Uterus (tissue), 3 donors: ENCODE measurements at regions not wholly inside any gene's neighbourhood (a gene's known extent, or its start where the extent isn't known, plus 50 kb on each side); places are given as distances from the start of the nearest gene placed in this dataset.

Experiments used
- DNase-seq, 2 donors: peaks; one replicate each; pipeline ENCODE4 v3.0.0-alpha.2; 2019 to 2020
- H3K27ac ChIP-seq, 2 donors: fragments of 200-600 bp; sonication (generic); 1 replicate in 1 of 2; 2 replicates in 1 of 2; pipeline ENCODE4 v1.5.1; 2016 to 2018
- H3K27me3 ChIP-seq, 2 donors: fragments of 200-600 bp; sonication (generic); one replicate each; pipeline ENCODE4 v1.5.1; 2018 to 2019; ENCODE audit warnings: control low read depth in 1 of 2
- H3K36me3 ChIP-seq, 2 donors: fragments of 200-600 bp; sonication (generic); one replicate each; pipeline ENCODE4 v1.5.1; 2019; ENCODE audit warnings: control low read depth in 1 of 2
- H3K4me1 ChIP-seq, 2 donors: fragments of 200-600 bp; sonication (generic); one replicate each; pipeline ENCODE4 v1.5.1; 2018 to 2019; ENCODE audit warnings: control low read depth in 1 of 2
- H3K4me3 ChIP-seq, 2 donors: fragments of 200-600 bp; sonication (generic); 1 replicate in 1 of 2; 2 replicates in 1 of 2; pipeline ENCODE4 v1.5.1; 2018 to 2019; ENCODE audit warnings: mild to moderate bottlenecking in 1 of 2
- H3K9me3 ChIP-seq, 2 donors: fragments of 200-600 bp; sonication (generic); one replicate each; pipeline ENCODE4 v1.5.1; 2019; ENCODE audit warnings: control low read depth in 1 of 2
- CTCF ChIP-seq, 4 experiments: fragments of 200-600 bp in 2 of 4; fragments of 450-650 bp in 2 of 4; sonication (generic) in 2 of 4; IDR thresholded peaks; one replicate each; pipeline ENCODE4 v1.5.1; 2016 to 2019; ENCODE audit warnings: antibody characterized with exemption in 4 of 4, mild to moderate bottlenecking in 2 of 4, moderate library complexity in 1 of 4
- POLR2A ChIP-seq, 2 donors: fragments of 450-650 bp; IDR thresholded peaks; one replicate each; pipeline ENCODE4 v1.6.1; 2016; ENCODE audit warnings: antibody characterized with exemption in 2 of 2, mild to moderate bottlenecking in 1 of 2, moderate library complexity in 1 of 2
- intact Hi-C: fragments of 100-400 bp; cut with DNase I; formaldehyde crosslinking; loops from one replicate; pipeline ENCODE4 v1.15.1; 2023; ENCODE audit warnings: low total_unique reads
- donor health status: DM: yes; HTN: yes; CAD: no.

DNA sequence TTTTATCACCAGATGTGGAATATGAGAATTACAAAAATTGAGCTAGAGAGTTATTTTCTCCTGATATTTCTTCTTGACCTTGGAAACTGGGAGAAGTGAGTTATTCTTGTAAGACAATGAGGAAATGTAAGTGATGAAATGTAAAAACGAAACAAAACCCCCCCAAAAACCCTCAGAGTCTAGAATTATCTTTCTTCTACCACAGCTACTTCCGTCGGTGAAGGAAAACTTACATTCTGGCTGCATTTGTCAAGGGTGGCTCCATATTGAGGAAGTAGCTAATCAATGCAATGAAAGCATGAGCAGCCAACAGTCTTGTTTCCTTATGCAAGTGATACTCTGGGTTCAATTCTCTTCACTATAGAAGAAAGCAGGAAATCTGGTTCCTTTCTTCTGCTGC lies 661.7 kb upstream of the CITED2 start:
- Histone ChIP-seq H3K9me3 (no peaks in the 10 kb centered on the region), H3K27me3 (no peaks in the 10 kb centered on the region), H3K36me3 (no peaks in the 10 kb centered on the region), H3K4me3 (no peak overlapping the region), H3K4me1 (no peaks in the 10 kb centered on the region), H3K27ac (no peak overlapping the region)
- no peak for TF ChIP-seq POLR2A (IDR thresholded peaks at IDR 0.05)
- no peak for TF ChIP-seq CTCF (IDR thresholded peaks at IDR 0.05)
- no peak for DNase-seq
- intact Hi-C loops = no loop called here

DNA sequence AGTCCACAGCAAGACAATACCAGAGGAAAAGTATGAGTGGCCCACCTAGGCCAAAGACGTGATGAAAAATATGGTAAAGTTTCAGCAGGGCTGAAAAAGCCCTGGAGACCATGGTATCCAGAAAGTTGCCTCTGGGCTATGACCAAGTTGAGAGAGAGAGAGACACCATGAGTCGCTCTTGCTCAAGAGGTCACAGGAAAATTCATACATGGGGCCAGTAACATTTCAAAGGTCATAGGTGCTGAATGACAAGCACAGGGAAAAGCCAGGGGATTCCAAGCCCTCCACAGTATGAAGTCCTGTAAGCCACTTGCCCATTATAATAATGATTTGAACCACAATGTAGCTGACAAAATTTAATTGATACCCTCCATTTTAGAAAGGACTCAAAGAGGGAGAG lies 657.7 kb upstream of the CITED2 start:
- Histone ChIP-seq H3K4me1 (no peaks in the 10 kb centered on the region), H3K36me3 (no peaks in the 10 kb centered on the region), H3K27ac (no peak overlapping the region), H3K4me3 (no peak overlapping the region), H3K9me3 (no peaks in the 10 kb centered on the region), H3K27me3 (no peaks in the 10 kb centered on the region)
- no peak for TF ChIP-seq CTCF (IDR thresholded peaks at IDR 0.05)
- no peak for TF ChIP-seq POLR2A (IDR thresholded peaks at IDR 0.05)
- intact Hi-C loops = no loop called here
- DNase-seq = no peak

GRCh38 chr6:140029551-140029950 lies 655.1 kb upstream of the CITED2 start:
- H3K4me3 ChIP-seq = no peak overlapping the region
- no peaks in the 10 kb centered on the region for H3K4me1 ChIP-seq
- no peaks in the 10 kb centered on the region for H3K36me3 ChIP-seq
- H3K9me3 ChIP-seq = no peaks in the 10 kb centered on the region
- TF ChIP-seq POLR2A (IDR thresholded peaks at IDR 0.05) (no peak), CTCF (IDR thresholded peaks at IDR 0.05) (no peak)
- no peak for DNase-seq
- H3K27ac ChIP-seq = no peak overlapping the region
- H3K27me3 ChIP-seq = no peaks in the 10 kb centered on the region
- intact Hi-C loops = no loop called here

DNA sequence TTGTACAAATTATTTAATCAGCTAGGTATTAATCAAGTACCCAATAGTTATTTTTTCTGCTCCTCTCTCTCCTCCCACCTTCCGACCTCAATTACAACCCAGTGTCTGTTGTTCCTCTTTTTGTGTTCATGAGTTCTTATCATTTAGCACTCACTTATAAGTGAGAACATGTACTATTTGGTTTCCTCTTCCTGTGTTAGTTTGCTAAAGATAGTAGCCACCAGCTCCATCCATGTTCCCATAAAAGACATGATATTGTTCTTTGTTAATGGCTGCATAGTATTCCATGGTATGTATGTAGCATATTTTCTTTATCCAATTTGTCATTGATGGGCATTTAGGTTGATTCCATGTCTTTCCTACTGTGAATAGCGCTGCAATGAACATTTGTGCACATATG lies 652.8 kb upstream of the CITED2 start:
- H3K36me3 ChIP-seq = no peaks in the 10 kb centered on the region
- no peak for DNase-seq
- intact Hi-C loops = no loop called here
- TF ChIP-seq POLR2A (IDR thresholded peaks at IDR 0.05) (no peak), CTCF (IDR thresholded peaks at IDR 0.05) (no peak)
- no peaks in the 10 kb centered on the region for H3K27me3 ChIP-seq
- H3K4me1 ChIP-seq = no peaks in the 10 kb centered on the region
- no peaks in the 10 kb centered on the region for H3K9me3 ChIP-seq
- no peak overlapping the region for H3K4me3 ChIP-seq
- no peak overlapping the region for H3K27ac ChIP-seq

DNA sequence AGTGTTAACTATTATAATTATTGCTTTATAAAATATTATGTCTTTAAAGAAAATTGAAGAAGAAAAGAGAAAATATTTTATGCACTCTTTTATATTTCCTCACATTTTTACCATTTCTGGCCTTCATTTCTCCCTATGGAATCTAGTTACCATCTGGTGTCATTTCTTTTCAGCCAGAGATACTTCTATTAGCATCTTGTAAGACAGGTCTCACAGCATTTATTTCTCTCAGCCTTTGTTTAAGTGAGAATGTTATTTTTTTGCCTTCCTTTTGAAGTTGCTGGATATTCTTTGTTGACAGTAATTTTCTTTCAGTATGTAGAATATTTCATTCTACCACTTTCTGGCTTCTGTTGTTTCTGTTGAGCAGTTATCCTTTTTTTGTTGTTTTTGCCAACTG lies 652.1 kb upstream of the CITED2 start:
- intact Hi-C loops = no loop called here
- no peaks in the 10 kb centered on the region for H3K9me3 ChIP-seq
- H3K4me3 ChIP-seq = no peak overlapping the region
- TF ChIP-seq CTCF (IDR thresholded peaks at IDR 0.05) (no peak), POLR2A (IDR thresholded peaks at IDR 0.05) (no peak)
- no peak for DNase-seq
- H3K27ac ChIP-seq = no peak overlapping the region
- no peaks in the 10 kb centered on the region for H3K27me3 ChIP-seq
- H3K4me1 ChIP-seq = no peaks in the 10 kb centered on the region
- H3K36me3 ChIP-seq = no peaks in the 10 kb centered on the region
